Activated T-helper 1 cell treated with anti-CD3 and anti-CD28 coated beads, Interleukin-12 subunit alpha, Interleukin-12 subunit beta, Interleukin-2, Interleukin-4 antibody, amounts not matched to agents 30 ng/mL and 10 ng/mL and 1 ng/mL, durations not matched to agents 14 hours and 24 hours and 36 hours (primary cell): ENCODE measurements at regions not wholly inside any gene's neighbourhood (a gene's known extent, or its start where the extent isn't known, plus 50 kb on each side); places are given as distances from the start of the nearest gene placed in this dataset.
"Not testable (repeated sequence)": the region's sequence is repeated elsewhere in the genome, so short reads cannot be mapped to it uniquely, and the experiment has no call there.

Source experiments
- DNase-seq: peaks from one replicate; pipeline ENCODE4 v3.0.0; 2021; ENCODE audit warnings: low spot score
- H3K27ac Mint-ChIP-seq: one replicate; pipeline ENCODE4 v1.8.0; 2021; ENCODE audit warnings: mild to moderate bottlenecking, mixed read lengths
- H3K27me3 Mint-ChIP-seq: one replicate; pipeline ENCODE4 v1.8.0; 2022; ENCODE audit warnings: mild to moderate bottlenecking, moderate library complexity, mixed read lengths; ENCODE audit not compliant: insufficient read depth
- H3K36me3 Mint-ChIP-seq: one replicate; pipeline ENCODE4 v1.8.0; 2021; ENCODE audit warnings: low read depth, mixed read lengths
- H3K4me1 Mint-ChIP-seq: one replicate; pipeline ENCODE4 v1.8.0; 2021; ENCODE audit warnings: low read depth, mixed read lengths
- H3K4me3 Mint-ChIP-seq: one replicate; pipeline ENCODE4 v1.8.0; 2021; ENCODE audit warnings: mild to moderate bottlenecking, moderate library complexity, mixed read lengths
- H3K9me3 Mint-ChIP-seq: one replicate; pipeline ENCODE4 v1.8.0; 2021; ENCODE audit warnings: mixed read lengths
- intact Hi-C: fragments of 100-400 bp; cut with micrococcal nuclease; formaldehyde crosslinking; loops from one replicate; pipeline ENCODE4 v1.15.1; 2024

DNA sequence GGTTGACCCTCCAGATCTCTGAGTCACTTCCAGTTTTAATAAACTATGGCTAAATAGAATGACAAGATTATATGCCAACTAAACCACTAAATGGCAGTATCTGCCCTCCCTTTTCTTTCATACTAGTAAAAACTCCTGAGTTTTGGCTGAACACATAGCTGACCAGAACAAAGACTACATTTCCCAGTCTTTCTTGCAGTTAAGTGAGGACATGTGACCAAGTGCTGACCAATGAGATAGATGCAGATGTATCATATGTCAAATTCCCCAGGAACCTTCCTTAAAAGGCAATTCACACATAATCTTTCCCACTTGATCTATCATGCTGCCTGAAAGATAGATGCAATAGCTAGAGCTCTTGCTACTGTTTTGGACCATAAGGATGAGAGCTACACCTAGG lies 191.3 kb downstream of the SHOX2 start:
- no peaks in the 10 kb centered on the region for H3K4me1 Mint-ChIP-seq
- no peaks in the 10 kb centered on the region for H3K36me3 Mint-ChIP-seq
- no peaks in the 10 kb centered on the region for H3K9me3 Mint-ChIP-seq
- no peak for DNase-seq
- H3K4me3 Mint-ChIP-seq, result no peak overlapping the region
- no peaks in the 10 kb centered on the region for H3K27me3 Mint-ChIP-seq
- intact Hi-C loops, result no loop called here
- H3K27ac Mint-ChIP-seq, result no peak overlapping the region

GRCh38 chr3:157913741-157914150 lies 192.5 kb downstream of the SHOX2 start:
- intact Hi-C loops, result no loop called here
- no peak overlapping the region for H3K4me3 Mint-ChIP-seq

DNA sequence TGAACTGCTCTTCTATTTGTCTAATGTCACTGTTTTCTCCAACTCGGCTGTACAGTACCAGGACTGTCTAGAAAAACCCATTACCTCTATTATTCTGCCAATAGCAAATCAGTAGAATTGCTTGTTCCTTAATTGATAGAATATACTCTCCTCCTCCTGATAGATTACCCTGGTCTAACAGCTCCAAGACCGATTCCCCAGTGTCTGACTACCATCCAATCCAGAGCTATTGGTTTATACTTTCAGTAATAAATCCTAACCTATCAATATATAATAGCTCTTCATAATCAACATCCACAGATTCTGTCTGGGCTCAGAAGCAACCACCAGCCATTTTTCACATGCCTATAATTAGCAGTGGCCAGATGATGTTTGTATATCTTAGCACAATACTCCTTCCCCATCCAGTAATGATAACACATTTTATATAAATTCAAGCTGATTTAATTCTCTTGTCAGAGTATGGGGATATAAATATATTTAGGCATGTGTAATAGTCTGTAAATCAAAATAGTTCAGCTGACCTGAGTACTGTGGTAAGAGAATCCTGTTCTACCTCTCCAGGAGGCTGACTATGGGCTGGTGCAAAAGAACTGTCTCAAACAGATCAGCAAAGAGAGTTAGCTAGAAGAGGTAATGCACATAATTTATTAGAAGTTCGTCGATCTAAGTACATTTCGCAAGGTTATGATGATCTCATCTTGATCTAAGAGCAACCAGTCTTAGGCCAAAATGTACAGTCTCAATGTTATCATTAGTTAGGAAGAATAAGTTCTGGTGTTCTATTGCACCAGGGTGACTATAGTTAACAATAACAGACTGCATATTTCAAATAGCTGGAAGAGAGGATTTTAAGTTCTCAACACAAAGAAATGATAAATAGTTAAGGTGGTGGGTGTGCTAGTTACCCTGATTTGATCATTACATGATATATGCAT lies 193.4 kb downstream of the SHOX2 start:
- DNase-seq, result no peak
- intact Hi-C loops, result no loop called here
- Mint-ChIP-seq H3K27ac (no peak overlapping the region), H3K4me1 (no peaks in the 10 kb centered on the region), H3K27me3 (no peaks in the 10 kb centered on the region), H3K4me3 (no peak overlapping the region), H3K9me3 (no peaks in the 10 kb centered on the region), H3K36me3 (no peaks in the 10 kb centered on the region)

More at GRCh38 chr3:157913741-157914150, 192.5 kb downstream of the SHOX2 start:
- Mint-ChIP-seq H3K27ac (no peak overlapping the region), H3K9me3 (no peaks in the 10 kb centered on the region), H3K36me3 (no peaks in the 10 kb centered on the region), H3K27me3 (no peaks in the 10 kb centered on the region), H3K4me1 (no peaks in the 10 kb centered on the region)
- no peak for DNase-seq

DNA sequence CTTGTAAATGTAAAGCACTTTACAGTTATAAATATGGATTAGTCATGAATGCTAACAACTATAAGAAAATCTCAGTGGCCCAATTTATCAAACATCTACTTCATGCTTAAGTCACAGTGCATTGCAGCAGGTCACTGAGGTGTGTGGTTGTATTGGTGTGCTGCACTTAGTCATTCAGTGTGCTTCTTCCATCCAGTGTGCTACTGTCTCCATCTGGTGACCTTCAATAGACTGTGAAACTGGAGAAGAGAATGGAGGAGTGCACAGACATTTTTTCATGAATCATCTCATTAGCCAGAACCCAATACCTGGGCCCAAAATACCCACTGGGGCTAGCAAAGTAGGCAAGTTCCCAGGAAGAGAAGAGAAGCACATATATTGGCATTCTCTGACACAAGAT lies 199.6 kb downstream of the SHOX2 start:
- no peaks in the 10 kb centered on the region for H3K27me3 Mint-ChIP-seq

DNA sequence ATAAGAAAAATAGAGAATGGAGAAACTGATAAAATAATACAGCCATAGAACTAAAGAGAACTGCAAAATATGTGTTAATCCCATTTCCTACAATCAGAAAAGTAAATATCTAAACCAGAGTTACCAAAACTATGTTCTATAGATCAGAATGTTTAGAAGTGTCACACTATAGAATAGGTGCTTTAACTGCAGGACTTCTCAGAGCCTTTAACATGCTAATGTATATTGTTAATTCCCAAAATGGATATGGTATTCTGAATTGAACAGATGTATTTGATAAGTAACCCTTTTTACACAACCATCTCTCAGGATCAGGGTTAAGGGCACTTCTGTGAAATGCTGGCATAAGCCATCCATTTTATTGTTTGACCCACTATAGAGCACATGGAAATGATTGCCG lies 200.3 kb downstream of the SHOX2 start:
- Mint-ChIP-seq H3K4me1 (no peaks in the 10 kb centered on the region), H3K4me3 (no peak overlapping the region), H3K9me3 (peaks cover 6% of the 10 kb centered on the region), H3K27ac (no peak overlapping the region), H3K27me3 (no peaks in the 10 kb centered on the region), H3K36me3 (no peaks in the 10 kb centered on the region)
- intact Hi-C loops, result no loop called here
- no peak for DNase-seq

More for the DNA sequence above, 199.6 kb downstream of the SHOX2 start:
- no peak for DNase-seq
- intact Hi-C loops, result no loop called here
- no peak overlapping the region for H3K27ac Mint-ChIP-seq
- peaks cover 6% of the 10 kb centered on the region for H3K9me3 Mint-ChIP-seq
- no peaks in the 10 kb centered on the region for H3K4me1 Mint-ChIP-seq
- H3K36me3 Mint-ChIP-seq, result no peaks in the 10 kb centered on the region
- H3K4me3 Mint-ChIP-seq, result no peak overlapping the region

GRCh38 chr3:157902680-157903079 lies 203.5 kb downstream of the SHOX2 start:
- H3K9me3 Mint-ChIP-seq, H3K4me3 Mint-ChIP-seq, intact Hi-C loops, H3K27me3 Mint-ChIP-seq, H3K4me1 Mint-ChIP-seq, DNase-seq, H3K36me3 Mint-ChIP-seq, H3K27ac Mint-ChIP-seq: not testable (repeated sequence)

- Mint-ChIP-seq H3K4me1 (no peaks in the 10 kb centered on the region), H3K36me3 (no peaks in the 10 kb centered on the region)
These were observed 218.2 kb downstream of the SHOX2 start for GRCh38 chr3:157888040-157888439.

GRCh38 chr3:157876556-157876955 lies 229.7 kb downstream of the SHOX2 start:
- Mint-ChIP-seq H3K4me3 (no peak overlapping the region), H3K27me3 (no peaks in the 10 kb centered on the region), H3K4me1 (no peaks in the 10 kb centered on the region), H3K27ac (no peak overlapping the region), H3K36me3 (no peaks in the 10 kb centered on the region), H3K9me3 (peaks cover 6% of the 10 kb centered on the region)
- intact Hi-C loops, result no loop called here
- DNase-seq, result no peak

More at GRCh38 chr3:157888040-157888439, 218.2 kb downstream of the SHOX2 start:
- H3K4me3 Mint-ChIP-seq, result no peak overlapping the region
- intact Hi-C loops, result no loop called here
- H3K27ac Mint-ChIP-seq, result no peak overlapping the region
- no peak for DNase-seq
- H3K27me3 Mint-ChIP-seq, result no peaks in the 10 kb centered on the region
- no peaks in the 10 kb centered on the region for H3K9me3 Mint-ChIP-seq

DNA sequence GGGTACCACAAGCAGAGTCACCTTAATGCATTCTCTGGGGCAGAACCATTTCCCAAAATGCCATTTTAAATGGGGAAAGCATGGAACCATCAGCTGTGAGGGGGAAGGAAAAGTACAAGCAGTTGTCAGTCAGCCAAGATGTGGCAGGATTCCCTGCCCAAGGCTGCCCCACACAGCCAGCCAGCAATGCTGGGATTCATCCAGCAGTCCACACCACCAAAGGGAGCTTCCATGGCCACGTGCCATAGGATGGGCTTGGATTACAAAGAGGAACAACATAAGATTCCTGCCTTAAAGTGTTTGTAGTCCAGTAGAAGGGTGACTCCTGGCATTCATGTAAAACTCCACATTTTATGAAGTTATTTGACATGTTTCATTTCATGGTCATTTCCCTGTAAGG lies 233.3 kb downstream of the SHOX2 start:
- Mint-ChIP-seq H3K27ac (no peak overlapping the region), H3K9me3 (no peaks in the 10 kb centered on the region), H3K27me3 (no peaks in the 10 kb centered on the region), H3K4me1 (no peaks in the 10 kb centered on the region), H3K36me3 (no peaks in the 10 kb centered on the region), H3K4me3 (no peak overlapping the region)
- DNase-seq, result no peak
- intact Hi-C loops, result no loop called here

DNA sequence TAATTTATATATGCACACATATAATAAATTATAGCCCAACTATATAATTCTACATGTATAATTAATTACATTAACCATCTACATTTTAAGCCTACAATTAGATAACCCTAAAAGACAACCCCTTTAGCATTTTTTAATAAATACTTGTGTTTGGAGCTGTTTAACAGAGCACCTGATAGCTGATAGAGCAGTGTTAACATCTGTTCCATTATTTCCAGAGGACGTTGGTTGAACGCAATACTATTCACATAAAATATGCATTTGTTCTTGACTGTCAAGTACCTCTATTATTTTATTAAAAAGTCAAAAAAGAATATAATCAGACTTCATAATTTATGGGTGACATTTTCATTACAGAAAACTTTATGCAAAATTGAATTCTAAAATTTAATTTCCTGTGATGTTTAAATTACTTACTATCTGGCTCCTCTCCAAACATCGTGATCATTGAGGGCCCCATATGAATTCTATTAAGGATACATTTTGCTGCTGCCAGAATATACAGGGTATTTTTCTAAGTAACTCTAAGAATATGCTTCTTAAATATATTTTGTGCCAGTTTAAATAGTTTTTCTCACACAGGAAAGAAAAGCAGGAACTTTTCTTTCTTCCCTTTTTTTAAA lies 234.3 kb downstream of the SHOX2 start:
- no peak overlapping the region for H3K27ac Mint-ChIP-seq
- H3K9me3 Mint-ChIP-seq, result no peaks in the 10 kb centered on the region
- intact Hi-C loops, result no loop called here
- no peak for DNase-seq
- no peaks in the 10 kb centered on the region for H3K4me1 Mint-ChIP-seq
- no peak overlapping the region for H3K4me3 Mint-ChIP-seq
- no peaks in the 10 kb centered on the region for H3K36me3 Mint-ChIP-seq
- no peaks in the 10 kb centered on the region for H3K27me3 Mint-ChIP-seq

- Mint-ChIP-seq H3K4me1 (no peaks in the 10 kb centered on the region), H3K27ac (no peak overlapping the region), H3K36me3 (no peaks in the 10 kb centered on the region), H3K4me3 (no peak overlapping the region), H3K27me3 (no peaks in the 10 kb centered on the region), H3K9me3 (no peaks in the 10 kb centered on the region)
- intact Hi-C loops, result no loop called here
- DNase-seq, result no peak
These were observed 235.0 kb downstream of the SHOX2 start for GRCh38 chr3:157871248-157871647.

DNA sequence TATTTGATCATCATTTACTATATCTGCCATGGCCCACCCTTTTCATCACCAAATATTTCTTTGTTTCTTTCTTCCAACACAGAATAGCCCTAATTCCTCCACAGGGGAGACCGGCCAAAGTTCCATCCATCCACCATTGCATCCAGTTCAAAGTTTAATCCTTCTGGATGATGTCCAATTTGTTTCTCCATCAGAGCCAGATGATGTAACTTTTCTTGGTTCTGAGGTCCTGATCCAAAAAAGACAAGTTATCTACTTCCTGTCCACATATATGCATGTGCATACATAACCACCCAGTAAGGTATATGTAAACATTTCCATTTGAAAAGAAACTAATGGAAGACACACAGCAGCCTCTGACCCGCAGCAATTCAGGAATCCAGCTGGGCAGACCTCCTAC lies 237.3 kb downstream of the SHOX2 start:
- no peaks in the 10 kb centered on the region for H3K4me1 Mint-ChIP-seq
- no peak overlapping the region for H3K4me3 Mint-ChIP-seq
- no peaks in the 10 kb centered on the region for H3K9me3 Mint-ChIP-seq
- intact Hi-C loops, result loop anchor here (5.0 kb wide), 1 partner anchor 563 kb away; no protein-coding TSS in a partner anchor
- H3K27ac Mint-ChIP-seq, result no peak overlapping the region
- no peaks in the 10 kb centered on the region for H3K27me3 Mint-ChIP-seq
- DNase-seq, result no peak
- no peaks in the 10 kb centered on the region for H3K36me3 Mint-ChIP-seq

DNA sequence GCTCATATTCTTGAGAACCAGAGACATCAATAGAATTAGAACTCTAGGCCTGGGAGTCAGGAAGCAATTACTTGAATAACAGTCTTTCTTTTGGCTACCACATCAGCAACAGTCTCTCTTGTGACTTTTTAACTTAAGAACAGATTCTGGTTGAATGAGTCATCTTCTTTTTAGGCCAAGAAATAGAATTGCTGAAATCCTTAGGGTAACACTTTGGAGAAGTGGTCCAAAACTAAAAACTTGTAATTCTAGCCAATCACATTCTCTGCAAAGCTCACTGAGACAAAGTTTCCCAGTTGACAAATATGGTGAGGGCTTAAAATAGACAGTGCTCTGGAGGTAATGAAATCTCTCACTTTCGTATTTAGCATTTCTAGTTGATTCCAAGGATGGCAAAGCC lies 238.0 kb downstream of the SHOX2 start:
- H3K9me3 Mint-ChIP-seq, result no peaks in the 10 kb centered on the region
- no peak overlapping the region for H3K27ac Mint-ChIP-seq
- no peak for DNase-seq
- H3K4me3 Mint-ChIP-seq, result no peak overlapping the region
- no peaks in the 10 kb centered on the region for H3K36me3 Mint-ChIP-seq
- H3K27me3 Mint-ChIP-seq, result no peaks in the 10 kb centered on the region
- intact Hi-C loops, result loop anchor here (5.0 kb wide), 1 partner anchor 564 kb away; no protein-coding TSS in a partner anchor
- H3K4me1 Mint-ChIP-seq, result no peaks in the 10 kb centered on the region
